ENCODE measurements at regions not wholly inside any gene's neighbourhood (a gene's known extent, or its start where the extent isn't known, plus 50 kb on each side); places are given as distances from the start of the nearest gene placed in this dataset.

DNA sequence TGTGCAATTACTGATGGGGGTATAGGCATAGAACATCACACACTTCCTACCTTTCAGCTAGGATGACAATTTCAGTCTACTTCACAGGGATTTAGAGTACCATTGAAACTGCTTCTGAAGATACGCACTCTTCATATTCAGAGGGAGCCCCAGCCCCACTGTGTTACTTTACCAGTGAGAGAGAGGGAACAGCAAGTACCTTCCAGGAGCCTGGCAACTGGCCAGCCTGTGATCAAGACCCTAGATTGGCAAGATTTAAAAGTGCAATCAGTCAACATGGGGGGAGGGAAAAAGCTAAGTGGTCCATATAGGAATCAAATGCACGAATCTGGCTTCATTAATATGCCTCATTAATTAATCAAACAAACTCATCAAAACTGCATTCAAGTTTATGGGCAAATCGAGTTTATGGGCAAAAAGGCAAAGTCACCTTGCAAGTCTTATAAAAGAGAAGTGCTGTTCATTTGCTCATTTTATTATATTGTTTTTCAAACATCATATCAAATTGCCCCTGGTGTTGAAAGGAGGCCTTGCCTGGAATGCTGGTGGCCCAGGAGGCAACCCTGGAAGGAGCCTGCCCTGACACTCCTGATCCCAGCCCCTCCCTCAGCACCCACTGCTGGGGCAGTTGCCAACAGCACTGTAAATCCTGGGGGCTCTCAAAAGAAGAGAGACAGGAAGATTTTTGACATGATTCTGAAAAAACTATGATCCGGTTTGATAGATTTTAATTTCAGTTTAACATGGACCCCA lies 184.9 kb upstream of the DPT start:
- TF ChIP-seq SUZ12 (IDR thresholded peaks at IDR 0.05; ENCODE audit: extremely low read depth, insufficient read depth, insufficient read length) (no peak), YY1 (IDR thresholded peaks at IDR 0.05; ENCODE audit: insufficient read depth, insufficient read length) (no peak), ZNF274 (IDR thresholded peaks at IDR 0.05; ENCODE audit: low read depth, low read length) (no peak)
- no peaks in the 10 kb centered on the region for H3K4me1 ChIP-seq (ENCODE audit: insufficient read depth, insufficient read length)
- no peak for DNase-seq (ENCODE audit: low read depth, low spot score)
- no peak overlapping the region for H3K9ac ChIP-seq (ENCODE audit: insufficient read length, low read depth)
- no peaks in the 10 kb centered on the region for H3K9me3 ChIP-seq (ENCODE audit: insufficient read depth, low read length)
- no peak overlapping the region for H3K4me3 ChIP-seq (ENCODE audit: insufficient read length, low read depth)
- no peaks in the 10 kb centered on the region for H3K27me3 ChIP-seq (ENCODE audit: insufficient read depth, insufficient read length)
- no peaks in the 10 kb centered on the region for H3K36me3 ChIP-seq (ENCODE audit: insufficient read depth, insufficient read length, low read length)

DNA sequence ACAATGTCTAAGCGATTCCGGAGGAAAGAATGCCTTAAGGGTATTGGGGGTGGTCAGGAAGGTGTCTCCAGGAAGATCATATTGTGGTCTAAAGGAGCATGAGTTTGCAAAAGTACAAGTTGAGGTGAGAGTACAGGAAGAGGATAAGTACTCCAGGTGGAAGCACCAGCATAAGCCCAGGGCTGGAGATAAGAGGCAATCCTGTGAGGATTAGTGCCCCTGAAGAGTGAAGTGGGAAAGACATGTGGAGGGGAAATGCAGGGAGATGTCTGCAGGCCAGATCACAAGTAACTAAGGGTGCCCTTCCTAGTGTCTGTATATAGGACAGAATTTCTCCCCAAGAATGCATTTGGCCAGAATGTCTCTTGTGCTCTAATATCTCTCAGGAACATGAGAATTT lies 188.3 kb upstream of the DPT start:
- Histone ChIP-seq H3K27me3 (ENCODE audit: insufficient read depth, insufficient read length) (no peaks in the 10 kb centered on the region), H3K4me3 (ENCODE audit: insufficient read length, low read depth) (no peak overlapping the region), H3K36me3 (ENCODE audit: insufficient read depth, insufficient read length, low read length) (no peaks in the 10 kb centered on the region), H3K9me3 (ENCODE audit: insufficient read depth, low read length) (no peaks in the 10 kb centered on the region), H3K4me1 (ENCODE audit: insufficient read depth, insufficient read length) (no peaks in the 10 kb centered on the region), H3K9ac (ENCODE audit: insufficient read length, low read depth) (no peak overlapping the region)
- no peak for DNase-seq (ENCODE audit: low read depth, low spot score)
- TF ChIP-seq SUZ12 (IDR thresholded peaks at IDR 0.05; ENCODE audit: extremely low read depth, insufficient read depth, insufficient read length), result no peak
- TF ChIP-seq ZNF274 (IDR thresholded peaks at IDR 0.05; ENCODE audit: low read depth, low read length), result no peak
- no peak for TF ChIP-seq YY1 (IDR thresholded peaks at IDR 0.05; ENCODE audit: insufficient read depth, insufficient read length)

DNA sequence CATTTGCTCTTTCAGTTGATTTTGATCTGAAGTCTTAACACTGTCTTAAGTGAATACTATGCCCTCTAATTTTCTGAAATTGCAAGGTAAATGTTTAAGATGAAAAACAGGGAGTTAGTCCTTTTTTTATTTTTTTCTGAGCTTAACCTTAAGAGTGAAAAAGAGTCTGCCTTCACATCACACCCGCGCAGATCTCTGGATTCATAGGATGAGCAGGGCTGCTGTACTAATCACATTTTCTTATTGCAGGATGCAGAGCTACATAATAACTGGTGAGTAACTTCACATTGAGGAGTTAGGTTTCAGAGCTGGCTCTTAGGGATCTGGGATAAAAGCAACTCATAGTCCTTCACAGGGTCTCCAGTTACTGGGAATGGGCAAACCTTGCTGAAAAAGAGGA lies 188.7 kb upstream of the ATP1B1 start:
- no peak overlapping the region for H3K4me3 ChIP-seq (ENCODE audit: insufficient read length, low read depth)
- DNase-seq (ENCODE audit: low read depth, low spot score), result no peak
- TF ChIP-seq SUZ12 (IDR thresholded peaks at IDR 0.05; ENCODE audit: extremely low read depth, insufficient read depth, insufficient read length) (no peak), YY1 (IDR thresholded peaks at IDR 0.05; ENCODE audit: insufficient read depth, insufficient read length) (no peak), ZNF274 (IDR thresholded peaks at IDR 0.05; ENCODE audit: low read depth, low read length) (no peak)

GRCh38 chr1:168918860-168919741 lies 187.4 kb upstream of the ATP1B1 start:
- Histone ChIP-seq H3K9ac (ENCODE audit: insufficient read length, low read depth) (no peak overlapping the region), H3K9me3 (ENCODE audit: insufficient read depth, low read length) (no peaks in the 10 kb centered on the region), H3K4me1 (ENCODE audit: insufficient read depth, insufficient read length) (no peaks in the 10 kb centered on the region), H3K36me3 (ENCODE audit: insufficient read depth, insufficient read length, low read length) (no peaks in the 10 kb centered on the region), H3K4me3 (ENCODE audit: insufficient read length, low read depth) (no peak overlapping the region), H3K27me3 (ENCODE audit: insufficient read depth, insufficient read length) (no peaks in the 10 kb centered on the region)
- peak; percentile 74 for DNase-seq (ENCODE audit: low read depth, low spot score)
- TF ChIP-seq ZNF274 (IDR thresholded peaks at IDR 0.05; ENCODE audit: low read depth, low read length) (no peak), YY1 (IDR thresholded peaks at IDR 0.05; ENCODE audit: insufficient read depth, insufficient read length) (no peak), SUZ12 (IDR thresholded peaks at IDR 0.05; ENCODE audit: extremely low read depth, insufficient read depth, insufficient read length) (no peak)

More for the DNA sequence above, 188.7 kb upstream of the ATP1B1 start:
- Histone ChIP-seq H3K36me3 (ENCODE audit: insufficient read depth, insufficient read length, low read length) (no peaks in the 10 kb centered on the region), H3K4me1 (ENCODE audit: insufficient read depth, insufficient read length) (no peaks in the 10 kb centered on the region), H3K27me3 (ENCODE audit: insufficient read depth, insufficient read length) (no peaks in the 10 kb centered on the region), H3K9me3 (ENCODE audit: insufficient read depth, low read length) (no peaks in the 10 kb centered on the region), H3K9ac (ENCODE audit: insufficient read length, low read depth) (no peak overlapping the region)

DNA sequence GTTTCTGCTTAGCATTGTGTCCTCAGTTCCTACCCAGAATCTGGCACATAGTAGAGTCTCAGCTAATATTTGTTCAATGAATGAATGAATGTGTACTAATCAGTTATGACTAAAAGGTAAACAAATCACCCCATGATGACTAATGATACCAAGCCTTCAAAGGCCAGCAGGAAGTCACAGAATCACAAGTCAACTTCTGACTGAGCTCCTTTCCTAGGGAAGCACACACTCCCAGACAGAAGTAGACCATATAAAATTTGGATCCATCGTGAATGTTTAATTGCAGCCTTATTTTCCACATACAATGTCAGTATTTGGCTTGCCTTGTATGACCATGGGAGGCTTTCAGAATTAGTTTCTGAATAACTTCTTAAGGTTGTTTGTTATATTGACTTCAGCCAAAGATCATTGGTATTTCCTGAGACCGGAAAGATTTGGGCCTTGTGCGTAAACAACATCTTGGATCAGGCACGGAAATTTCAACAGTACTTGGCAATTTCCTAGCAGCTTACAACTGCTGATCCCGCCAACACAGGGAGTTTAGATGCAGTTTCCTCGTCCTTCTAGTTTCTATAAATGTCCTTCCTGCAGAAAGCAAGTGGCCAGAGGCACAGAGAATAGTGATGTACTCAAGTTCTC lies 185.9 kb upstream of the ATP1B1 start:
- Histone ChIP-seq H3K36me3 (ENCODE audit: insufficient read depth, insufficient read length, low read length) (no peaks in the 10 kb centered on the region), H3K9ac (ENCODE audit: insufficient read length, low read depth) (no peak overlapping the region), H3K9me3 (ENCODE audit: insufficient read depth, low read length) (no peaks in the 10 kb centered on the region), H3K4me3 (ENCODE audit: insufficient read length, low read depth) (no peak overlapping the region), H3K4me1 (ENCODE audit: insufficient read depth, insufficient read length) (no peaks in the 10 kb centered on the region), H3K27me3 (ENCODE audit: insufficient read depth, insufficient read length) (no peaks in the 10 kb centered on the region)
- no peak for TF ChIP-seq SUZ12 (IDR thresholded peaks at IDR 0.05; ENCODE audit: extremely low read depth, insufficient read depth, insufficient read length)
- TF ChIP-seq YY1 (IDR thresholded peaks at IDR 0.05; ENCODE audit: insufficient read depth, insufficient read length), result no peak
- no peak for TF ChIP-seq ZNF274 (IDR thresholded peaks at IDR 0.05; ENCODE audit: low read depth, low read length)
- DNase-seq (ENCODE audit: low read depth, low spot score), result no peak

DNA sequence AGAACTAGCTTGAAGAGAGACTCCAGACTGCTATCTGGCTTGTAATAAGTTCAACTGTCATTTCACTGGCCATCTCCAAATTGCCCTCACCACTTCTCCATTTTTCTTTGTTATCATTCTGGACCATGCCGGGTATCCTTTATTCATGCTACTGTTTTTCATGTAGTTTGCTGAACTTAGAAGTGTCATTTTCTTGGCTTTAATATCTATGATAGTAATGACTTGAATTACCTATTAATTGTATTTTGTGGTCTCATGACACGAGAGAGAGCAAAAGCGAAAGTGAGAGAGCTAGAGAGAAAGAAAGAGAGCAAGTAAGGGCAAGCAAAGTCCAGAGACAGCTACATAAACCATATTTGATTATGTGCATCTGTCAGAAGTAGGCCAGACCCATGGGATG lies 184.9 kb upstream of the ATP1B1 start:
- TF ChIP-seq ZNF274 (IDR thresholded peaks at IDR 0.05; ENCODE audit: low read depth, low read length) (no peak), SUZ12 (IDR thresholded peaks at IDR 0.05; ENCODE audit: extremely low read depth, insufficient read depth, insufficient read length) (no peak), YY1 (IDR thresholded peaks at IDR 0.05; ENCODE audit: insufficient read depth, insufficient read length) (no peak)
- H3K4me3 ChIP-seq (ENCODE audit: insufficient read length, low read depth), result no peak overlapping the region
- no peak overlapping the region for H3K9ac ChIP-seq (ENCODE audit: insufficient read length, low read depth)
- H3K27me3 ChIP-seq (ENCODE audit: insufficient read depth, insufficient read length), result no peaks in the 10 kb centered on the region
- H3K4me1 ChIP-seq (ENCODE audit: insufficient read depth, insufficient read length), result no peaks in the 10 kb centered on the region
- no peak for DNase-seq (ENCODE audit: low read depth, low spot score)
- no peaks in the 10 kb centered on the region for H3K9me3 ChIP-seq (ENCODE audit: insufficient read depth, low read length)
- no peaks in the 10 kb centered on the region for H3K36me3 ChIP-seq (ENCODE audit: insufficient read depth, insufficient read length, low read length)
